ENCODE measurements at regions not wholly inside any gene's neighbourhood (a gene's known extent, or its start where the extent isn't known, plus 50 kb on each side); places are given as distances from the start of the nearest gene placed in this dataset.

DNA sequence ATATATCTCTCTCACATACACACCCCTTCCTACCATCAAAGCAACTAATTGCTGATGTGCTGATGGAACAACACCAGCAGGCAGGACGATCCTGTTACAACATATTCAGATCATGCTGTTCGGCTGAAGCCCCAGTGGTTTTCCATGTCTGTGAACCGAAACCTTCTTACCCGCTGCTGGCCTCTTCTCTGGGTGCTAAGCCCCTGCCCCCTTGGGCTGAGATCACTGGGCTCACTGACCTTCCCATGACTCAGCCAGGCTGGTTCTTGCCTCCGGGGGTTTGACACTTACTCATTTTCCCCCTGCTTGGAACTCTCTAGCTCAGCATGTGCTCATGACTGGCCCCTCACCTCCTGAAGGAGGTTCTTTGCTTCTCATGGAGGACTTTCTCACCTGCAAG, 122.0 kb upstream of the RGMA start:
- TF ChIP-seq, protein P1, sequence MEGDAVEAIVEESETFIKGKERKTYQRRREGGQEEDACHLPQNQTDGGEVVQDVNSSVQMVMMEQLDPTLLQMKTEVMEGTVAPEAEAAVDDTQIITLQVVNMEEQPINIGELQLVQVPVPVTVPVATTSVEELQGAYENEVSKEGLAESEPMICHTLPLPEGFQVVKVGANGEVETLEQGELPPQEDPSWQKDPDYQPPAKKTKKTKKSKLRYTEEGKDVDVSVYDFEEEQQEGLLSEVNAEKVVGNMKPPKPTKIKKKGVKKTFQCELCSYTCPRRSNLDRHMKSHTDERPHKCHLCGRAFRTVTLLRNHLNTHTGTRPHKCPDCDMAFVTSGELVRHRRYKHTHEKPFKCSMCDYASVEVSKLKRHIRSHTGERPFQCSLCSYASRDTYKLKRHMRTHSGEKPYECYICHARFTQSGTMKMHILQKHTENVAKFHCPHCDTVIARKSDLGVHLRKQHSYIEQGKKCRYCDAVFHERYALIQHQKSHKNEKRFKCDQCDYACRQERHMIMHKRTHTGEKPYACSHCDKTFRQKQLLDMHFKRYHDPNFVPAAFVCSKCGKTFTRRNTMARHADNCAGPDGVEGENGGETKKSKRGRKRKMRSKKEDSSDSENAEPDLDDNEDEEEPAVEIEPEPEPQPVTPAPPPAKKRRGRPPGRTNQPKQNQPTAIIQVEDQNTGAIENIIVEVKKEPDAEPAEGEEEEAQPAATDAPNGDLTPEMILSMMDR (IDR thresholded peaks at IDR 0.05): no peak
- TF ChIP-seq POLR2A (IDR thresholded peaks at IDR 0.05): no peak

Data from uterus (tissue), 2 donors.